Mesothelial cell of epicardium (in vitro differentiated cells): ENCODE measurements at regions not wholly inside any gene's neighbourhood (a gene's known extent, or its start where the extent isn't known, plus 50 kb on each side); places are given as distances from the start of the nearest gene placed in this dataset.
"Not testable (repeated sequence)": the region's sequence is repeated elsewhere in the genome, so short reads cannot be mapped to it uniquely, and the experiment has no call there.

Experiments
- DNase-seq, 2 experiments: peaks; one replicate each; pipeline ENCODE4 v3.0.0; 2021; ENCODE audit warnings: low spot score in 2 of 2; ENCODE audit not compliant: unreplicated experiment in 2 of 2
- H3K27ac Mint-ChIP-seq: 2 replicates; pipeline ENCODE4 v1.8.0; 2021; ENCODE audit warnings: mixed read lengths
- H3K27me3 Mint-ChIP-seq: 2 replicates; pipeline ENCODE4 v1.8.0; 2021; ENCODE audit warnings: low read depth, mixed read lengths
- H3K36me3 Mint-ChIP-seq: 2 replicates; pipeline ENCODE4 v1.8.0; 2021; ENCODE audit warnings: mixed read lengths
- H3K4me1 Mint-ChIP-seq: 2 replicates; pipeline ENCODE4 v1.8.0; 2021; ENCODE audit warnings: mixed read lengths
- H3K4me3 Mint-ChIP-seq: 2 replicates; pipeline ENCODE4 v1.8.0; 2021; ENCODE audit warnings: mild to moderate bottlenecking, moderate library complexity, mixed read lengths
- H3K9me3 Mint-ChIP-seq: 2 replicates; pipeline ENCODE4 v1.8.0; 2021; ENCODE audit warnings: mixed read lengths
- CTCF ChIP-seq: fragments of 200-600 bp; sonication (generic); IDR thresholded peaks from one replicate; pipeline ENCODE4 v1.5.0; 2021; ENCODE audit warnings: antibody characterized with exemption; ENCODE audit not compliant: unreplicated experiment

GRCh38 chr5:36495611-36496010 lies 110.8 kb upstream of the SLC1A3 start:
- H3K9me3 Mint-ChIP-seq, result peaks cover 4% of the 10 kb centered on the region
- no peaks in the 10 kb centered on the region for H3K27me3 Mint-ChIP-seq
- peak overlapping the region; percentile 65 for H3K27ac Mint-ChIP-seq
- TF ChIP-seq CTCF, result no peak
- DNase-seq, result no peak
- peaks cover 49% of the 10 kb centered on the region for H3K4me1 Mint-ChIP-seq
- H3K36me3 Mint-ChIP-seq, result no peaks in the 10 kb centered on the region
- H3K4me3 Mint-ChIP-seq, result no peak overlapping the region

- Mint-ChIP-seq H3K36me3 (no peaks in the 10 kb centered on the region), H3K4me1 (peaks cover 49% of the 10 kb centered on the region), H3K27ac (no peak overlapping the region), H3K4me3 (no peak overlapping the region), H3K27me3 (no peaks in the 10 kb centered on the region), H3K9me3 (peaks cover 4% of the 10 kb centered on the region)
- no peak for TF ChIP-seq CTCF
- no peak for DNase-seq
Measured at GRCh38 chr5:36496471-36496870, 109.9 kb upstream of the SLC1A3 start.

- H3K4me3 Mint-ChIP-seq, result no peak overlapping the region
- TF ChIP-seq CTCF, result no peak
- DNase-seq, result no peak
- peaks cover 17% of the 10 kb centered on the region for H3K9me3 Mint-ChIP-seq
- no peaks in the 10 kb centered on the region for H3K27me3 Mint-ChIP-seq
- H3K36me3 Mint-ChIP-seq, result peaks cover 4% of the 10 kb centered on the region
- H3K27ac Mint-ChIP-seq, result peak overlapping the region; percentile 35
- H3K4me1 Mint-ChIP-seq, result peaks cover 33% of the 10 kb centered on the region
Measured at GRCh38 chr5:36502608-36503007, 103.8 kb upstream of the SLC1A3 start.

GRCh38 chr5:36505021-36505420 lies 101.4 kb upstream of the SLC1A3 start:
- TF ChIP-seq CTCF, result no peak
- Mint-ChIP-seq H3K36me3 (peaks cover 7% of the 10 kb centered on the region), H3K4me1 (peaks cover 28% of the 10 kb centered on the region), H3K27ac (peak overlapping the region; percentile 78), H3K4me3 (no peak overlapping the region), H3K9me3 (peaks cover 28% of the 10 kb centered on the region), H3K27me3 (no peaks in the 10 kb centered on the region)
- DNase-seq, result no peak

GRCh38 chr5:36507332-36507952 lies 99.0 kb upstream of the SLC1A3 start:
- no peaks in the 10 kb centered on the region for H3K27me3 Mint-ChIP-seq
- no peak overlapping the region for H3K27ac Mint-ChIP-seq
- peaks cover 20% of the 10 kb centered on the region for H3K4me1 Mint-ChIP-seq
- H3K4me3 Mint-ChIP-seq, result no peak overlapping the region
- peaks cover 50% of the 10 kb centered on the region for H3K9me3 Mint-ChIP-seq
- DNase-seq, result peak; percentile 27 to 57
- TF ChIP-seq CTCF, result peak; percentile 86
- peaks cover 9% of the 10 kb centered on the region for H3K36me3 Mint-ChIP-seq

GRCh38 chr5:36508331-36508730 lies 98.1 kb upstream of the SLC1A3 start:
- DNase-seq, H3K27me3 Mint-ChIP-seq, H3K4me3 Mint-ChIP-seq, H3K27ac Mint-ChIP-seq, H3K36me3 Mint-ChIP-seq: not testable (repeated sequence)
- Mint-ChIP-seq H3K4me1 (peaks cover 12% of the 10 kb centered on the region), H3K9me3 (peaks cover 51% of the 10 kb centered on the region)

- H3K27ac Mint-ChIP-seq, DNase-seq, H3K27me3 Mint-ChIP-seq, H3K36me3 Mint-ChIP-seq, H3K4me3 Mint-ChIP-seq, H3K4me1 Mint-ChIP-seq: not testable (repeated sequence)
- peaks cover 41% of the 10 kb centered on the region for H3K9me3 Mint-ChIP-seq
Measured at GRCh38 chr5:36513647-36514046, 92.8 kb upstream of the SLC1A3 start.
